Activated T-cell treated with anti-CD3 and anti-CD28 coated beads for 1 hour (primary cell): ENCODE measurements at regions not wholly inside any gene's neighbourhood (a gene's known extent, or its start where the extent isn't known, plus 50 kb on each side); places are given as distances from the start of the nearest gene placed in this dataset.
"Not testable (repeated sequence)": the region's sequence is repeated elsewhere in the genome, so short reads cannot be mapped to it uniquely, and the experiment has no call there.

ENCODE experiments used
- DNase-seq: peaks from one replicate; pipeline ENCODE4 v3.0.0-alpha.2; 2020; ENCODE audit warnings: low read depth

- DNase-seq = no peak
These were observed 92.1 kb upstream of the C1orf174 start for GRCh38 chr1:3992103-3992556.

- DNase-seq = no peak
These were observed 92.7 kb upstream of the C1orf174 start for GRCh38 chr1:3992746-3993145.

GRCh38 chr1:3993619-3994375, 93.7 kb upstream of the C1orf174 start:
- no peak for DNase-seq

GRCh38 chr1:3995141-3995780, 95.2 kb upstream of the C1orf174 start:
- DNase-seq = no peak

GRCh38 chr1:3996846-3997705, 97.0 kb upstream of the C1orf174 start:
- DNase-seq = no peak

GRCh38 chr1:3998086-3998485, 98.0 kb upstream of the C1orf174 start:
- no peak for DNase-seq

GRCh38 chr1:3999514-3999913, 99.4 kb upstream of the C1orf174 start:
- not testable (repeated sequence) for DNase-seq

- no peak for DNase-seq
These were observed 100.1 kb upstream of the C1orf174 start for GRCh38 chr1:3999941-4000735.

GRCh38 chr1:4000811-4001251, 100.8 kb upstream of the C1orf174 start:
- DNase-seq = no peak

GRCh38 chr1:4001461-4001860, 101.4 kb upstream of the C1orf174 start:
- no peak for DNase-seq

GRCh38 chr1:4002061-4002521, 102.0 kb upstream of the C1orf174 start:
- DNase-seq = no peak

GRCh38 chr1:4002741-4003140, 102.7 kb upstream of the C1orf174 start:
- DNase-seq = no peak

GRCh38 chr1:4003846-4004505, 103.9 kb upstream of the C1orf174 start:
- no peak for DNase-seq

- no peak for DNase-seq
These were observed 104.8 kb upstream of the C1orf174 start for GRCh38 chr1:4004635-4005430.

- DNase-seq = no peak
These were observed 105.4 kb upstream of the C1orf174 start for GRCh38 chr1:4005431-4005830.

GRCh38 chr1:4006676-4007374, 106.8 kb upstream of the C1orf174 start:
- DNase-seq = no peak

GRCh38 chr1:4010284-4010683, 110.2 kb upstream of the C1orf174 start:
- no peak for DNase-seq

GRCh38 chr1:4010814-4011605, 110.9 kb upstream of the C1orf174 start:
- DNase-seq = no peak
